Activated CD4-positive, alpha-beta memory T cell treated with anti-CD3 and anti-CD28 coated beads, Interleukin-2, amount 10 ng/mL, durations not matched to agents 7 days and 5 days (primary cell): ENCODE measurements at regions not wholly inside any gene's neighbourhood (a gene's known extent, or its start where the extent isn't known, plus 50 kb on each side); places are given as distances from the start of the nearest gene placed in this dataset.

Source experiments
- CTCF ChIA-PET: fragments of 350-600 bp; sonication (Branson Sonifier 250); formaldehyde crosslinking; loops from one replicate; lab custom pipeline; 2021; ENCODE audit warnings: antibody characterized with exemption, inconsistent platforms; lab: Charles Lee
- POLR2A ChIA-PET: fragments of 350-600 bp; sonication (Branson Sonifier 250); formaldehyde crosslinking; loops from one replicate; lab custom pipeline; 2021; ENCODE audit warnings: antibody characterized with exemption; lab: Charles Lee
- DNase-seq: peaks from one replicate; pipeline ENCODE4 v3.0.0-alpha.2; 2020
- H3K27ac Mint-ChIP-seq: one replicate; pipeline ENCODE4 v1.8.0; 2021; ENCODE audit warnings: mild to moderate bottlenecking, mixed read lengths
- H3K27me3 Mint-ChIP-seq: one replicate; pipeline ENCODE4 v1.8.0; 2021; ENCODE audit warnings: mixed read lengths
- H3K36me3 Mint-ChIP-seq: one replicate; pipeline ENCODE4 v1.8.0; 2021; ENCODE audit warnings: low read depth, mixed read lengths
- H3K4me1 Mint-ChIP-seq: one replicate; pipeline ENCODE4 v1.8.0; 2021; ENCODE audit warnings: mixed read lengths
- H3K4me3 Mint-ChIP-seq: one replicate; pipeline ENCODE4 v1.8.0; 2021; ENCODE audit warnings: mild to moderate bottlenecking, mixed read lengths
- H3K9me3 Mint-ChIP-seq: one replicate; pipeline ENCODE4 v1.8.0; 2021; ENCODE audit warnings: mixed read lengths

DNA sequence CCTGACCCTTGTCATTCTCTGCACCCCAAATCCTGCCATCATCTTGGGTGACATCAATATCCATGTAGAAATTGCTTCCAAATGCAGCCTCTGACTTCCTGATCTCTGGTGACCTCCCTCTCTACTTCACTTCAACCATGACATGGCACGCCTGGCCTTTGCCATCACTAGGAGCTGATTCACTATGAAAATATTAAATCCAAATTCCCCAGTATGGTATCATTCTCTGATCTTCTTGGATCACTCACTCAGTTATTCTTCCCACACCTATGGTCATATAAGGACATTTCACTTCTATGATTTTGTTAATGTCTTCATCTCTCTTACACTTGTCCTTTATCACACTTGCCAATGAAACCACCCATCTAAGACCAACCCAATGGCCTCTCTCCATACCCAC, 73.7 kb upstream of the ODAD2 start:
- Mint-ChIP-seq H3K27me3 (no peaks in the 10 kb centered on the region), H3K9me3 (no peaks in the 10 kb centered on the region), H3K4me3 (no peak overlapping the region), H3K27ac (no peak overlapping the region), H3K4me1 (no peaks in the 10 kb centered on the region), H3K36me3 (no peaks in the 10 kb centered on the region)
- DNase-seq, result no peak
- CTCF ChIA-PET, result no interaction called here
- POLR2A ChIA-PET, result no interaction called here

- POLR2A ChIA-PET, result no interaction called here
- Mint-ChIP-seq H3K4me3 (no peak overlapping the region), H3K36me3 (no peaks in the 10 kb centered on the region), H3K27me3 (no peaks in the 10 kb centered on the region), H3K9me3 (no peaks in the 10 kb centered on the region), H3K27ac (no peak overlapping the region), H3K4me1 (no peaks in the 10 kb centered on the region)
- CTCF ChIA-PET, result no interaction called here
- DNase-seq, result no peak
Observed at GRCh38 chr10:28060031-28060607, 61.2 kb upstream of the ODAD2 start.

DNA sequence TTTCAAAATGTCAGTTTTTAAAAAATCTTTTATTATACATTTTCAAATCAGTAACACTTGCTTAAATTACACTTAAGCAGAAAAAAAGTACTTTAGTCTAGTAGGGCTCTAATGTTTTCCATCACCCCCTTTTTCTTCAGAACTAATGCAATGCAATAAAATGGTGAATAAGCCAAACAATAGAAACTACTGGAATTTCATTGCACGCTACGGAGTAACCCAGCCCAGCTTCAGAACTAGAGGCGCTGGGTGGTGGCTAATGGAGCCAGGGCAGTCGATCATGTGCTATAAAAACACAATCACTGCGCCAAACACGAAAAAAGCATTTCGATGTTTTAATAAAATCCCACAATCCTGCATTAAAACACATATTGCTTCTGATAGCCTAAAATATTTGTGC, 59.9 kb upstream of the ODAD2 start:
- ChIA-PET POLR2A (no interaction called here), CTCF (no interaction called here)
- no peak for DNase-seq
- H3K27ac Mint-ChIP-seq, result no peak overlapping the region
- H3K4me1 Mint-ChIP-seq, result no peaks in the 10 kb centered on the region
- no peaks in the 10 kb centered on the region for H3K36me3 Mint-ChIP-seq
- no peaks in the 10 kb centered on the region for H3K27me3 Mint-ChIP-seq
- H3K9me3 Mint-ChIP-seq, result no peaks in the 10 kb centered on the region
- no peak overlapping the region for H3K4me3 Mint-ChIP-seq

GRCh38 chr10:28054228-28054860, 55.5 kb upstream of the ODAD2 start:
- CTCF ChIA-PET, result no interaction called here
- H3K9me3 Mint-ChIP-seq, result peaks cover 1% of the 10 kb centered on the region

DNA sequence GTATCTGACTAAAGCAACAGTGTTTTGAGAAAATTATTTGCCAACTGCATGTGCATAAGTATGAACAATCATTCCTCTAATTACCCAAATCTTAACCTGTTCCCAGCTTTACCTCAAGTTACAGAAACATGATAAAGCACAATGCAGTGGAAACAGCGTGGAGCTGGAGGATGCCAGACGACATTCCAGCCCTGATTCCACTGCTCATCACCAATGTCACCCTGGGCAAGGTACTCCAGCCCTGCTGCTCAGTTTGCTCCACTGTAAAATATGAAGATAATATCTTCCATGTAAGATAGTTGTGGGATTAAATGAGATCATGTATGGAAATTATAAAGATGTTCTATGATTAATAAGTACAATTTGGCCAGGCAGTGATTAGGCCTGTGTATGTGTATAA, 50.4 kb upstream of the ODAD2 start:
- no peaks in the 10 kb centered on the region for H3K36me3 Mint-ChIP-seq
- H3K4me1 Mint-ChIP-seq, result no peaks in the 10 kb centered on the region
- no peaks in the 10 kb centered on the region for H3K27me3 Mint-ChIP-seq
- H3K9me3 Mint-ChIP-seq, result peaks cover 1% of the 10 kb centered on the region
- CTCF ChIA-PET, result interaction anchor here (0.6 kb wide), 1 partner anchor 125 kb away, joined by 3 read pairs; no protein-coding TSS in a partner anchor
- no peak overlapping the region for H3K4me3 Mint-ChIP-seq
- POLR2A ChIA-PET, result no interaction called here
- H3K27ac Mint-ChIP-seq, result no peak overlapping the region
- DNase-seq, result no peak

More at GRCh38 chr10:28054228-28054860, 55.5 kb upstream of the ODAD2 start:
- no peaks in the 10 kb centered on the region for H3K4me1 Mint-ChIP-seq
- no peak for DNase-seq
- H3K36me3 Mint-ChIP-seq, result no peaks in the 10 kb centered on the region
- no peak overlapping the region for H3K27ac Mint-ChIP-seq
- POLR2A ChIA-PET, result no interaction called here
- H3K4me3 Mint-ChIP-seq, result no peak overlapping the region
- H3K27me3 Mint-ChIP-seq, result no peaks in the 10 kb centered on the region
